Kidney capillary endothelial cell (primary cell): ENCODE measurements at regions not wholly inside any gene's neighbourhood (a gene's known extent, or its start where the extent isn't known, plus 50 kb on each side); places are given as distances from the start of the nearest gene placed in this dataset.

ENCODE experiments used
- DNase-seq: peaks from one replicate; pipeline ENCODE4 v3.0.0-alpha.2; 2018; ENCODE audit warnings: low spot score

GRCh38 chr18:78115896-78116561, 863.6 kb upstream of the SALL3 start:
- no peak for DNase-seq

DNA sequence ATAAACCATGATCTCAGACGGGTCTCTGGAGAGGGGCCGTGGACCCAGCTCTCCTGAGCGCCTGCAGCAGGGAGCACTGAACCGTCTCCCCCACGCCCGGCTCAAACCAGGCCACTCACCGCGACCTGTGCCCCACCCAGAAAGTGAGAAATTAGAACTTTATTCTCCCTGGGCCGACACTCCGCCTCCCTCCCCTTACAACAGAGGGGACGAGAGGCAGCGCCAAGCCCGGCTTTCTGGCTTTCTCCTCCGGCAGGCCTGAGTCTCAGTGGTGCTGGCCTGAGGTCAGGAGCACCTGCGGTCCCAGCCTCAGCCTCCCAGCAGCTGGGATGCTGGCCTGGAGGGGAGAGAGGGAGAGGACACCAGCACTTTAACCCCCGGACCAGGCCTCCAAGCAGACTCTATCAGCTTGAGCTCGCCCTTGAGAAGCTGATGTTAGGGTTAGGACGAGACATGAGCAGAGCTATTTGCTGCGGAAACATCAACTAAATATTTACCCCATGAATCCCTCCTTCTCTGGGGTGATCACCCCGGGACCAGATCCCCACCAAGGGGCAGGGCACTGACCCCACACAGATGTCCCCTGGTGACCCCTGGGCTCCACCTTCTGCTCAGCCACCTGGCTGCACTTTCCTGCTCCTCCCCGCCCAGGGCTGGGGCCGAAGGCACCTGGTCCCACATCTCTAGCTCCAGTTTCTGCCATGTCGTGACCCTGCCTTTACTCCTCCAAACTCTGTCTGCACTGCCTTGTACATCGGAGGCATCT, 856.3 kb upstream of the SALL3 start:
- DNase-seq: no peak

DNA sequence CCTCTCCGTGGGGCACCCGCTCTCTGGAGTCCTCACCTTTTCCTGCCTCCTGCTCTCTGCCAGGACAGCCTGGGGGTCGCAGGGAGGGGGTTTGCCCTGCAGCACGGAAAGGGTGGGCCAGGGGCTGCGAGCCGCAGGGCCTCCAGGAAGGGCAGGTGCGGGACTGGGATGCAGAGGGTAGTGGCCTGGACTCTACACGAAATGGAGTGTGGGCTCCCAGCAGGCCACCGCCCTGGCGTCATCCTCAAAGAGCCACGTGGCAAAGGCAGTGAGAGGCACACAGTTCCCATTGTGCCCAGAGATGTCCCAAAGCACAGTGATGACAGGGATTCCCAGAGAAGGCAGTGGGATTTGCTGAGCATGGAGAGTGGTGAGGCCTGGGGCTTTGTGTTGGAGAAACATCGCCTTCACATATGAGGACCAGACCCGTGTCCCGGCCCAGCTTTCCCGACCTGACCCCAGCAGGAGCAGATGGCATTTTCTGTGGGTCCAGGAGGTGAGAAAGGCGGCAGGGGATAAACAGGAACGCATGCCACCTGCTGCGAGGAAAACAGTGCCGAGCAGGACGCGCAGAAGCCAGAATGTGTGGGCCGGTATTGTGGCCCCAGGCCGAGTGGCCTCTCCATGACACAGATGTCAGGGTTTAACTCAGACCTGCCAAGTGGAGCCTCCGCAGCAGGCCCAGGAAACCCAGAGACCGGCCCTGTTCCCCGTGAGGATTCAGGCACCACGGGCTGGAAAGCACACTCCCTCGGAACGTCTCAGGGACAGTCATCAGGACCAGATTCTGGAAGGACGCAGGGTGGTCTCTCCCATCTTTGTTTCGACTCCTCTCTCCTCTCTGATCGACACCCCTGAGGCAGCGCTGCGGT, 855.5 kb upstream of the SALL3 start:
- no peak for DNase-seq

- no peak for DNase-seq
These were observed 854.3 kb upstream of the SALL3 start for GRCh38 chr18:78125206-78125896.

GRCh38 chr18:78126106-78126505, 853.5 kb upstream of the SALL3 start:
- DNase-seq: no peak

- DNase-seq: no peak
These were observed 853.1 kb upstream of the SALL3 start for GRCh38 chr18:78126536-78126935.

GRCh38 chr18:78127041-78127440, 852.6 kb upstream of the SALL3 start:
- no peak for DNase-seq

DNA sequence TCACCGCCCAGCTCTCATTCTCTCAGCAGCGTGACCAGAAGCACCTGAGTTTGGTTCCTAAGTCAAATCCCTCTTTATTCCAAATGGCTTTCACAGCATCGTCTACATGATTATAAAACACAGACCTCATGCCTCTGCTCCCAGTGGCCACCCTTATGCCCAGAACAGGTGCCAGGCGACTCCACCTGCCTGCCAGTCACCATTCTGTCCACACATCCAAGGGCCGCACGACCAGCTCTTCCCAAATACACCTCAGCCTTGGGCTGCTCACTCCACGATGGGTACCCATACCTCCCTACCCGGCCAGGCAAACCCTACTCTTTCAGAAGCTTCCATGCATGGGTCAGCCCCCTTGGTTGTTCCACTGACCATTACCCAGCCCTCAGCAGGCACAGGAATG, 851.6 kb upstream of the SALL3 start:
- no peak for DNase-seq

DNA sequence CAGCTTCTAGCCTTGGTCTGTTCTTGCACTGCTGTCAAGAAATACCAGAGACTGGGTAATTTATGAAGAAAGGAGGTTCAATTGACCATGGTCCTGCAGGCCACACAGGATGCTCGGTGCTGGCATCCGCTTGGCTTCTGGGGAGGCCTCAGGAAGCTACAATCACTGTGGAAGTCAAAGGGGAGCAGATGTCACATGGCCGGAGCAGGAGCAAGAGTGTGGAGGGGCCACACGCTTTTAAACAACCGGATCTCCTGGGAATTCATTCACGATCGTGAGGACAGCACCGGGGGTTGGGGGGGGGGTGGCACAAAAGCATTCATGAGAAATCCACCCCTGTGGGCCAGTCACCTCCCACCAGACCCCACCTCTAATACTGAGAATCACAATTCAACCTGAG, 850.4 kb upstream of the SALL3 start:
- DNase-seq: no peak

DNA sequence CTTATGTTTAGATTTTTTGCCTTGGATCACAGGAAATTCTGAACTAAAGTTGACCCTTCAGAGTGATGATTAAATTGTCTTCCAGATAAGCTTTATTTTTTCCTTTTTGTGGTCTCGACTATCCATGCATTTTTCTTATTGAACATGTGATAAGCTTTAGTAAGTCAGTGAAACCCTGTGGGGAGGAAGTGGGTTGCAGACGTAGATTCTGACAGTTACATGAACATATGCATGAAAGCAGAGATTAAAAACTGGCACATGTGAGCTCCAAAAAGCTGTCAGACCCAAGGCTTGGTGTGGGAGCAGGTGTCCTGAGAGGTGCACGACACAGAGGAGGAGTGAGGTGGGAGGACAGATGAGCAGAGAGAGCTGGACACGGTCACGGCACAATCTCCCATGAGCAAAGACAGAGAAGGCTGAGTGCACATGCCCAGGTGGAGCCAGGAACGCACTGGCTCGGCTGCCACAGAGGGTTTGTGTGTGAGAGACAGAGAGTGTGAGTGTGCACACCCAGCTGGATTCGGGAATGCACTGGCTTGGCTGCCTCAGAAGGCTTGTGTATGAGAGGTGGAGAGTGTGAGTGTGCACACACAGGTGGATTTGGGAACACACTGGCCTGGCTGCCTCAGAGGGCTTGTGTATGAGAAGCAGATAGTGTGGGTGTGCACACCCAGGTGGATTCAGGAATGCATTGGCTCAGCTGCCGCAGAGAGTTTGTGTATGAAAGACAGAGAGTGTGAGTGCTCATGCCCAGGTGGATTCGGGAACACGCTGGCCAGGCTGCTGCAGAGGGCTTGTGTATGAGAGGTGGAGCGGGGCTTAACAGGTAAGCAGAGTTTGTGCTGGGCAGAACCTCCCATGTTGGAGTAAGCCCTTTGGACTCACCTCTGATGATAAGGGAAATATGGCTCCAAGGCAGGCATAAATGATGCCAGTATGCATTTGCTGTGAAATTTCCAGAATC, 849.1 kb upstream of the SALL3 start:
- no peak for DNase-seq

- DNase-seq: no peak
These were observed 845.9 kb upstream of the SALL3 start for GRCh38 chr18:78133729-78134128.

DNA sequence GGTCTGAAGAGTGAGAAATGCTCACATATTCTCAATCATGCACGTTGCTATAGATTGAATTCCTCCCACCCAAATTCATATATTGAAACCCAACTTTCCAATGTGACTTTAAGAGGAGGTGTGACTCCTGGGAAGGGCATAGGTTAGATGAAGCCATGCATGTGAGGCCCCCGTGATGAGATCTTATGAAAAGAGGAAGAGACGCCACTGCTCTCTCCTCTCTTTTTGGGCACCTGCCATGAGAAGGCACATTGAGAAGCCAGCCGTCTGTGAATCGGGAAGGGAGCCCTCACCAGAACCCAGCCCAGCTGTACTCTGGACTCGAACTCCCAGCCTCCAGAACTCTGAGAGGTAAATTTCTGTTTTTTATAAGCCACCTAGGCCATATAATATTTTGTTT, 842.6 kb upstream of the SALL3 start:
- DNase-seq: no peak

DNA sequence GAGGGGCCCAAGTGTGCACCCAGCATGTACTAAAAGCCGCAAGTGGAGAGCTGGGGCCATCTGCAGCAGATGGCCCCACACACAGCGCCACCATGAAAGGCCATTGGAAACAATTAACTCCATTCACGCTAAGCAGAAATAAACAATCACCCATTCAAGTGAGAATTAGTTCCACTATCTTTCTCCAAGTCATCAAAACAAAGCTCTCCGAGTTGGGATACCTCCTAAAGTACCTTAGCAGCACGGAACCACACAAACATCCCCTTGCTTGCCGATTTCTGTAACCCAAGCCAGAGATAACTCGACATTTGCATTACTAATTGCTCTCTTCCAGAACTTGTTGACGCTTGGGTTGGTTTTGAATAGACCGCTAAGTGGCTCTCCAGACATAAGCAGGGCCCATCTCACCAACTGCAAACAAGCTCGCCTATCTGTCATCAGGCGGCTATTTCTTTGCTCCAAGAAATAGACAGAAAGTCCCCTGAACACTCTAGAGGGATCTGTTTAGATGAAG, 840.6 kb upstream of the SALL3 start:
- DNase-seq: no peak

DNA sequence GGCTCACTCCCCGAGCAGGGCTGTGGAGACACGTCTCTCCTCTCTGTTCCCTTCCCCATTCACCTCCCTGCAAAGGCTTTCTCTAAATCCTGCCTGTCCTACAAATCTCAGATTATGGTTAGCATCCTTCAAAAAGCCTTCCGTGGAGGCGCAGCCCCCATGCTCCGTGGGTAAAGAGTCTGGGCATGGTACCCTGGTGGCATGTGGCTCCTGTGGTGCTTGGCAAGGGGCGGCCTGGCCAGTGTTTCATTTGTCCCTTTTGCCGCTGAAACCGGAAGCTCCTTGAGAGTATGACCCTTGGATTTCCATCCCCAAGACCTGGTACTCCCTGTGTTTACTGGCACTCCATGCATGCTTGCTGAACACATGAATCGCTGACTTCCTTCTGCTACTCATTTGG, 839.3 kb upstream of the SALL3 start:
- no peak for DNase-seq

DNA sequence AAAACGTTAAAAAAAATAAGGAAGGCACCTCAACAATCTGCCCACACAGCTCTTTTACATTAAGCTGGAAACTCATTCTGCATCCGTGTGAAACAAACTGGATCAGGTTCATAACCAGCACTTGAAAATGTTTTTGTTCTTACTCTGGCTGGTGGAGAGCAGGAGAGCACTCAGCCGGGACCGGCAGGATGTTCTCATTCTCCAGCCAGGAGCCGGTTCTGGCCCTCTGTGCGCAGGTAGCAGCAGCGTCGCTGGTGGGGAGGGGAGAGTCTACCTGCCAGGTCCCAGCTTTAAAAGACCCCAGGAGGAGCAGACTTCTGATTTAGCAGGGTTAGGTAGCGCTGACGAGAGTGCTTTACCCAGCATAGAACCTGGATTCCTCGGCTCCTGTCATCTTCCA, 834.9 kb upstream of the SALL3 start:
- DNase-seq: no peak

GRCh38 chr18:78145096-78145495, 834.5 kb upstream of the SALL3 start:
- no peak for DNase-seq

GRCh38 chr18:78146136-78147085, 833.2 kb upstream of the SALL3 start:
- DNase-seq: no peak

DNA sequence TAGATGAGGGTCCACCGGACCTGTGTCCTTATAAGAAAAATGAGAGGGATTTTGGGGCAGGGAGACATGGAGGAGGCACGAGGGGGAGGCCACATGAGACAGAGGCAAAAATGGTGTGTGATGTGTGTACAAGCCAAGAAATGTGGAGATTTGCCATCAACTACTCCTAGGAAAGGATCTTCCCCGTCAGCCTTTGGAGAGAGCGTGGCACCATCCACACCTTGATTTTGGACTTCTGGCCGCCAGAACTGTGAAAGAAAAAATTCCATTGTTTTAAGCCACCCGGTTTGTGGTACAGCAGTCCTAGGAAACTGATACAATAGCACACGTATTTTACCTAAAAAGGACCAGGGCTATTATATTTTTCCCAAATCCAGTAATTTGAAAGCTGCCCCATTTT, 829.0 kb upstream of the SALL3 start:
- no peak for DNase-seq

GRCh38 chr18:78151234-78151633, 828.4 kb upstream of the SALL3 start:
- DNase-seq: no peak
